Naive thymus-derived CD4-positive, alpha-beta T cell (primary cell): ENCODE measurements at regions not wholly inside any gene's neighbourhood (a gene's known extent, or its start where the extent isn't known, plus 50 kb on each side); places are given as distances from the start of the nearest gene placed in this dataset.

Experiments
- ATAC-seq: fragments of 150-1000 bp; cut with Tn5 transposase; 2 replicates; pipeline ENCODE4 v1.10.0; 2021; ENCODE audit warnings: mild to moderate bottlenecking, moderate library complexity
- CTCF ChIA-PET: fragments of 350-600 bp; sonication (Branson Sonifier 250); formaldehyde crosslinking; loops from one replicate; lab custom pipeline; 2021; ENCODE audit warnings: antibody characterized with exemption; lab: Charles Lee
- POLR2A ChIA-PET: fragments of 350-600 bp; sonication (Branson Sonifier 250); formaldehyde crosslinking; loops from one replicate; lab custom pipeline; 2021; ENCODE audit warnings: antibody characterized with exemption, inconsistent platforms; lab: Charles Lee
- DNase-seq, 9 donors: peaks; one replicate each; pipeline versions ENCODE4 v3.0.0 to v3.0.0-alpha.2; 2020 to 2022; ENCODE audit warnings: mixed read lengths in 1 of 9
- H3K27ac ChIP-seq: one replicate; pipeline ENCODE4 v1.7.0; 2013; ENCODE audit warnings: mild to moderate bottlenecking, low read depth, low read length, moderate library complexity
- H3K27me3 ChIP-seq, 2 donors: one replicate each; pipeline ENCODE4 v1.7.0; 2013; ENCODE audit warnings: low read length in 2 of 2, mild to moderate bottlenecking in 2 of 2, moderate library complexity in 2 of 2; ENCODE audit not compliant: control insufficient read depth in 2 of 2, insufficient read depth in 2 of 2
- H3K36me3 ChIP-seq, 3 experiments: 1 replicate in 2 of 3; 2 replicates in 1 of 3; pipeline ENCODE4 v1.7.0; 2013; ENCODE audit warnings: low read length in 3 of 3, mild to moderate bottlenecking in 3 of 3, moderate library complexity in 1 of 3; ENCODE audit not compliant: insufficient read depth in 3 of 3, control insufficient read depth in 2 of 3
- H3K4me1 ChIP-seq, 2 donors: one replicate each; pipeline ENCODE4 v1.7.0; 2013; ENCODE audit warnings: low read length in 2 of 2, mild to moderate bottlenecking in 2 of 2, moderate library complexity in 1 of 2; ENCODE audit not compliant: control insufficient read depth in 2 of 2, insufficient read depth in 2 of 2
- H3K4me3 ChIP-seq: 2 replicates; pipeline ENCODE4 v1.7.0; 2013; ENCODE audit warnings: mild to moderate bottlenecking, low read length
- H3K9me3 ChIP-seq, 3 experiments: 1 replicate in 2 of 3; 2 replicates in 1 of 3; pipeline ENCODE4 v1.7.0; 2013; ENCODE audit warnings: low read length in 3 of 3; ENCODE audit not compliant: control insufficient read depth in 2 of 3
- H3K27ac Mint-ChIP-seq, 9 donors: one replicate each; pipeline ENCODE4 v1.8.0; 2020 to 2022; ENCODE audit warnings: mixed read lengths in 9 of 9, mild to moderate bottlenecking in 8 of 9, moderate library complexity in 5 of 9, inconsistent platforms in 2 of 9
- H3K27me3 Mint-ChIP-seq, 5 donors: one replicate each; pipeline ENCODE4 v1.8.0; 2021 to 2022; ENCODE audit warnings: mixed read lengths in 5 of 5, mild to moderate bottlenecking in 1 of 5
- H3K36me3 Mint-ChIP-seq, 5 donors: one replicate each; pipeline ENCODE4 v1.8.0; 2020 to 2022; ENCODE audit warnings: mixed read lengths in 5 of 5, mild to moderate bottlenecking in 3 of 5, inconsistent platforms in 1 of 5
- H3K4me1 Mint-ChIP-seq, 7 donors: one replicate each; pipeline ENCODE4 v1.8.0; 2020 to 2022; ENCODE audit warnings: mixed read lengths in 7 of 7, mild to moderate bottlenecking in 3 of 7, inconsistent platforms in 1 of 7
- H3K4me3 Mint-ChIP-seq, 10 donors: one replicate each; pipeline ENCODE4 v1.8.0; 2020 to 2022; ENCODE audit warnings: mild to moderate bottlenecking in 10 of 10, mixed read lengths in 10 of 10, moderate library complexity in 6 of 10, inconsistent platforms in 2 of 10
- H3K9me3 Mint-ChIP-seq, 11 donors: one replicate each; pipeline ENCODE4 v1.8.0; 2020 to 2022; ENCODE audit warnings: mixed read lengths in 11 of 11, mild to moderate bottlenecking in 4 of 11, inconsistent platforms in 1 of 11, moderate library complexity in 1 of 11
- intact Hi-C, 2 donors: fragments of 100-400 bp; cut with micrococcal nuclease; formaldehyde crosslinking; loops; one replicate each; pipeline ENCODE4 v1.15.1; 2023

DNA sequence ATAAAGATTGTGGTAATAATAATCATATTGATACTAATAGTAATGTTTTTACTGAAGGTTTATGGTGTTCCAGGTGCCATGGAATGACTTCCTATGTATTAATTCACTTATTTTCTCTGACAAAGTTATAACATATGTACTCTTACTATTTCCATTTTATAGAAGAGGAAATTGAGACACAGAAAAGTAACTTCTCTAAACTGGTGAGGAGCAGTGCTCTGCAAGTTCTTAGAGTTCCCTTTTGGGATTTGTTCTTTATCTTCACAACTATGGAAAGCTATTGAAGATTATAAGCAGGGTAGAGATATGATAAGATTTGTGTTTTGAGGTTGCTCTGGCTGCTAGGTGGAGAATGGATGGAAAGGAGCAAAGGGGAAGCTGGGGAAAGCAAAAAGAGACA, 83.9 kb upstream of the OLFM4 start:
- ATAC-seq: no peak
- Mint-ChIP-seq H3K27ac (no peak overlapping the region), H3K9me3 (no peaks in the 10 kb centered on the region), H3K27me3 (peaks cover 0 to 29% (median 16%) of the 10 kb centered on the region in 5 donors), H3K4me1 (no peaks in the 10 kb centered on the region), H3K36me3 (no peaks in the 10 kb centered on the region), H3K4me3 (no peak overlapping the region)
- Histone ChIP-seq H3K36me3 (no peaks in the 10 kb centered on the region), H3K27ac (no peak overlapping the region), H3K4me3 (no peak overlapping the region), H3K4me1 (no peaks in the 10 kb centered on the region), H3K27me3 (no peaks in the 10 kb centered on the region), H3K9me3 (no peaks in the 10 kb centered on the region)
- intact Hi-C loops: no loop called here
- CTCF ChIA-PET: no interaction called here
- DNase-seq: no peak
- POLR2A ChIA-PET: no interaction called here

DNA sequence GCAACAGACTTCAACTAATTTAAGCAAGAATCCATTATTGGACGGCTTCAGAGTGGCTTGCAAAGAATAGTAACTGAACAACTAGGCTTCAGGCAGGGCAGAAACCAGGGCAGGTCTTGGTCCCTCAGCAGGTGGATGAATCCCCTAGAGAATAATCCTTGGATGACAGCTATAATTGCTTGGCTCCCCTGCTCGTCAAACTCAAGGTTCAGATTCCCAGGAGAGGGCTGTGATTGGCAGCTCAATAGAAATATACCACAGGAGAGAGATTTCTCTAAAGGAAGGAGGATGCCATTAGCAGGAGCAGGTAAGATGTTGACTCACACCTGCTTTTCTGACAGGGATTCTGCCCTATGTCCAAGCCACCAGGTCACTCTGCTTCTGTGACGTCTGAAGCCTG, 89.6 kb upstream of the PCDH8 start:
- Histone ChIP-seq H3K4me1 (no peaks in the 10 kb centered on the region), H3K9me3 (no peaks in the 10 kb centered on the region), H3K27ac (no peak overlapping the region), H3K27me3 (no peaks in the 10 kb centered on the region), H3K36me3 (no peaks in the 10 kb centered on the region), H3K4me3 (no peak overlapping the region)
- Mint-ChIP-seq H3K4me3 (no peak overlapping the region), H3K27ac (no peak overlapping the region), H3K9me3 (peaks cover 0 to 3% (median 0%) of the 10 kb centered on the region in 11 donors), H3K36me3 (no peaks in the 10 kb centered on the region), H3K4me1 (no peaks in the 10 kb centered on the region), H3K27me3 (peaks cover 0 to 20% (median 10%) of the 10 kb centered on the region in 5 donors)
- CTCF ChIA-PET: no interaction called here
- intact Hi-C loops: no loop called here
- ATAC-seq (no peak), DNase-seq (no peak)
- POLR2A ChIA-PET: no interaction called here

DNA sequence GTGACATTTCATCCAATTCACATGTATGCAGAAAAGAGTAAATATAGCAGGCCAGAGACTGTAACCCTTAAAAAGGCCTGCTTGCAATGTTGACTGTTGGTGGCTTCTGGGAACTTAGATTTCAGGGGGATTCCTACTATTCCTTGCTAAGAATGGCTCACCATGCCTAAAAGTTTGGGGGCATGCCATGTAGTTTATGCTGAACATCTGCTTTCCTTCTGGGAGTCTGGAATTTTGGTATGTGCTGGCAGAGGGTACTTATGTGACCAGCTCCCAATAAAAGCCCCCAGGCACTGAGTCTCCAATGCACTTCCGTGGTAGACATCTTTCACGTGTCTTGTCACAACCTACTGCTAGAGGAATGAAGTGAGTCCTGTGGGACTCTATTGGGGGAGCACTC, 88.4 kb upstream of the PCDH8 start:
- H3K4me3 ChIP-seq: no peak overlapping the region
- Mint-ChIP-seq H3K27ac (no peak overlapping the region), H3K4me1 (no peaks in the 10 kb centered on the region), H3K27me3 (peaks cover 0 to 20% (median 10%) of the 10 kb centered on the region in 5 donors), H3K36me3 (no peaks in the 10 kb centered on the region), H3K9me3 (peaks cover 0 to 3% (median 0%) of the 10 kb centered on the region in 11 donors), H3K4me3 (no peak overlapping the region)
- DNase-seq: no peak
- no peaks in the 10 kb centered on the region for H3K9me3 ChIP-seq
- no peaks in the 10 kb centered on the region for H3K36me3 ChIP-seq
- no peak for ATAC-seq
- no peaks in the 10 kb centered on the region for H3K27me3 ChIP-seq
- H3K4me1 ChIP-seq: no peaks in the 10 kb centered on the region
- intact Hi-C loops: no loop called here
- ChIA-PET CTCF (no interaction called here), POLR2A (no interaction called here)
- H3K27ac ChIP-seq: no peak overlapping the region

DNA sequence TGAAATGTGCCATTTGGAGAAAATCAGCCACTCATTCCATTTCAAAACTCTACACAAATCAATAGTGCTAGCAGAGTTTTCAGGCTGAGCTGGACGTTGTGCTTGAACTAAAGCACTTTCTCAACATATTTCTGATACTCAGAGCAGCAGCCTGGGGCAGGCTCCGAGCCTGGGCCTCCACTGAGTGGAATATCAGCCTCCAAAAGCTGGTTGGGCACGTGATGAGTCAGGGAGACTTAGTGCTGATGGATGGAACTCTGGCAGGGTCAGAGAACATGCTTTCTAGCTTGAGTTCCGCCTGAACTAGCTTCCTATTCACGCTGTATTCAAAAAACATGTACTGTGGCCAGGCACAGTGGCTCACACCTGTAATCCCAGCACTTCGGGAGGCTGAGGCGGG, 85.8 kb upstream of the PCDH8 start:
- no peak overlapping the region for H3K4me3 Mint-ChIP-seq
- no peak overlapping the region for H3K27ac ChIP-seq
- H3K27me3 Mint-ChIP-seq: peaks cover 0 to 30% (median 11%) of the 10 kb centered on the region in 5 donors
- H3K36me3 Mint-ChIP-seq: no peaks in the 10 kb centered on the region
- H3K27me3 ChIP-seq: no peaks in the 10 kb centered on the region
- no peaks in the 10 kb centered on the region for H3K4me1 ChIP-seq
- peaks cover 0 to 3% (median 0%) of the 10 kb centered on the region in 11 donors for H3K9me3 Mint-ChIP-seq
- H3K36me3 ChIP-seq: no peaks in the 10 kb centered on the region
- intact Hi-C loops: no loop called here
- DNase-seq (no peak), ATAC-seq (no peak)
- no peaks in the 10 kb centered on the region for H3K4me1 Mint-ChIP-seq
- no peak overlapping the region for H3K4me3 ChIP-seq
- POLR2A ChIA-PET: no interaction called here
- H3K27ac Mint-ChIP-seq: no peak overlapping the region
- H3K9me3 ChIP-seq: no peaks in the 10 kb centered on the region
- CTCF ChIA-PET: no interaction called here

DNA sequence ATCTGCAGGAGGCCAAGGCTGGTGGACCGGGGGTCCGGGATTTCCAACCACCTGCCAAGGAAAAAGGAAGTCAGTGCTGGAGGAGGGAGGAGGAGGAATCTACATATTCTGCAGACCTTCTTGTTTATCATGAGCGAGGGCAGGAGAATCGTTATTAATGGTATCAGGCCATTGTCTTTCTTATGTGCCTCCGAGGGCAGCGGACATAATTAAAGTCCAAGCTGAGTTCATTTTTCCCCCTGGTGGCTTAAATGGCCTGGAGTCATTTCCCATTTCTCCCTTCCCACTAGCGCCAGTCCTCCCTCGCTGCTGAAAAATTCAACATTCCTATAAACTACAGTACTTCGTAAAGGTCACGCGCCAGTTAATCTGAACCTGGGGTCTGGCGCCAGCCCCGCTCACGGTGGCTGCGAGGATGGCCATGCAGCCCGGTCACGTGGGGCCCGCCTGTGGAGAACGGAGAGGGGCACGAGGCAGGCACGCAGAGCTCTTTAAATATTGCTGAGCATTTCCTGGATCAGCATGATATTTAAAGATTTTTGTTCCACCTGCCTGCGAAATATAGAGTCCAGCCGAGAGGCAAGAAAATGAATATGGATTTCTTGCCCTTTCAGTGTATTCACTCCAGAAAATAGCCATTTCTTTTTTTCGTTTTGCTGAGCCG, 85.2 kb upstream of the PCDH8 start:
- Mint-ChIP-seq H3K27me3 (peaks cover 0 to 35% (median 12%) of the 10 kb centered on the region in 5 donors), H3K4me3 (no peak overlapping the region), H3K9me3 (peaks cover 0 to 3% (median 0%) of the 10 kb centered on the region in 11 donors), H3K36me3 (no peaks in the 10 kb centered on the region), H3K4me1 (no peaks in the 10 kb centered on the region), H3K27ac (no peak overlapping the region)
- Histone ChIP-seq H3K27ac (no peak overlapping the region), H3K4me1 (no peaks in the 10 kb centered on the region), H3K4me3 (no peak overlapping the region), H3K36me3 (no peaks in the 10 kb centered on the region), H3K9me3 (no peaks in the 10 kb centered on the region), H3K27me3 (no peaks in the 10 kb centered on the region)
- ChIA-PET POLR2A (no interaction called here), CTCF (no interaction called here)
- DNase-seq (no peak), ATAC-seq (no peak)
- intact Hi-C loops: no loop called here

DNA sequence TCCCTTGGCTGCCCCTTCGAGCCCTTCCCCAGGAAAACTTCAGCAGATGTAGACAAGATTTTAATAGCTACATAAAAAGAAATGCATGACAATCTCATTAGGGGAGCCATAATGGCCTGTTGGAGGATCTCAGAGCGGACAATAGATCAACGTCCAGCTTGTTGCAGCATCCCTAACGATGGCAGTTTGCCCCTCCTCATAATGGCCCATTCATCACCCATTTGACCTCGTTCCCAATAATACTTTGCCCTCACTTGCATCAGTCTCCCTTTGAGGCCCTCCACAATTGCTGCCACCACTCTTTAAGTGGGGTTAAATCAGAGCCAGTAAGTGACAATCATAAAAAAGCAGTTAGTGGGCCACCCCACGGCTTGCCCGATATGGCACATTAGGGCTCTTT, 84.7 kb upstream of the PCDH8 start:
- Mint-ChIP-seq H3K27ac (no peak overlapping the region), H3K4me1 (no peaks in the 10 kb centered on the region), H3K27me3 (peaks cover 0 to 32% (median 8%) of the 10 kb centered on the region in 5 donors), H3K4me3 (no peak overlapping the region), H3K9me3 (peaks cover 0 to 3% (median 0%) of the 10 kb centered on the region in 11 donors), H3K36me3 (no peaks in the 10 kb centered on the region)
- ChIA-PET CTCF (no interaction called here), POLR2A (no interaction called here)
- no peaks in the 10 kb centered on the region for H3K27me3 ChIP-seq
- no peaks in the 10 kb centered on the region for H3K4me1 ChIP-seq
- no peak for DNase-seq
- H3K9me3 ChIP-seq: no peaks in the 10 kb centered on the region
- ATAC-seq: no peak
- no peak overlapping the region for H3K4me3 ChIP-seq
- no peak overlapping the region for H3K27ac ChIP-seq
- intact Hi-C loops: no loop called here
- no peaks in the 10 kb centered on the region for H3K36me3 ChIP-seq

DNA sequence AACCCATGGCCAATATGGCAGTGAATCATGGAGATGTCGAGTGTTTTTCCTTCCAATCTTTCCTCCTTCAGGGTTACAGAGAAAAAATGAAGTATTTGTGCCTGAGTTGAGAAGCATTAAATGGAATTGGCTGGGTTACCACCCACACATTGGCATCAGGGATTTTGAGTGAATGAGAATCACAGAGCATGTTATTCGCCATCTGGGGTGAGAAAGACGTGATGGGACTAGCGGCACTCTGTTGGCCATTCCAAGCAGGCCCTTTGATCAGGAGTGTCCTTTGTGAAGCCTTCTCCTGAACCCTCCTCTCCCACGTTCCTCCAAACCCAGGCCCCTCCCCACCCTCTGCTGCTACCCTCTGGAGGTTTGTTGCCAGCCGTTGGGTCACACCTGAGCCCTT, 84.2 kb upstream of the PCDH8 start:
- Histone ChIP-seq H3K36me3 (no peaks in the 10 kb centered on the region), H3K4me1 (no peaks in the 10 kb centered on the region), H3K9me3 (no peaks in the 10 kb centered on the region), H3K27me3 (no peaks in the 10 kb centered on the region), H3K27ac (no peak overlapping the region), H3K4me3 (no peak overlapping the region)
- intact Hi-C loops: no loop called here
- H3K9me3 Mint-ChIP-seq: peaks cover 0 to 3% (median 0%) of the 10 kb centered on the region in 11 donors
- ATAC-seq: no peak
- H3K27ac Mint-ChIP-seq: no peak overlapping the region
- H3K27me3 Mint-ChIP-seq: peaks cover 0 to 32% (median 8%) of the 10 kb centered on the region in 5 donors
- H3K4me1 Mint-ChIP-seq: no peaks in the 10 kb centered on the region
- no peak for DNase-seq
- no peaks in the 10 kb centered on the region for H3K36me3 Mint-ChIP-seq
- no peak overlapping the region for H3K4me3 Mint-ChIP-seq
- POLR2A ChIA-PET: no interaction called here
- CTCF ChIA-PET: no interaction called here
